ENCODE measurements at regions not wholly inside any gene's neighbourhood (a gene's known extent, or its start where the extent isn't known, plus 50 kb on each side); places are given as distances from the start of the nearest gene placed in this dataset.

- no peak for DNase-seq (ENCODE audit: extremely low read depth, low read depth)
- no peak for TF ChIP-seq CTCF (IDR thresholded peaks at IDR 0.05; ENCODE audit: low read depth, low read length, missing control alignments)
- H3K4me3 ChIP-seq (replicated peaks; ENCODE audit: low read depth, low read length): no peak overlapping the region
Measured at GRCh38 chr2:188784269-188784762, 189.9 kb upstream of the COL3A1 start.

- DNase-seq (ENCODE audit: extremely low read depth, low read depth): no peak
- TF ChIP-seq CTCF (IDR thresholded peaks at IDR 0.05; ENCODE audit: low read depth, low read length, missing control alignments): no peak
- no peak overlapping the region for H3K4me3 ChIP-seq (replicated peaks; ENCODE audit: low read depth, low read length)
Measured at GRCh38 chr2:188785061-188785460, 189.1 kb upstream of the COL3A1 start.

- TF ChIP-seq CTCF (IDR thresholded peaks at IDR 0.05; ENCODE audit: low read depth, low read length, missing control alignments): no peak
- H3K4me3 ChIP-seq (replicated peaks; ENCODE audit: low read depth, low read length): no peak overlapping the region
- no peak for DNase-seq (ENCODE audit: extremely low read depth, low read depth)
Measured at GRCh38 chr2:188785490-188785889, 188.7 kb upstream of the COL3A1 start.

- TF ChIP-seq CTCF (IDR thresholded peaks at IDR 0.05; ENCODE audit: low read depth, low read length, missing control alignments): no peak
- no peak overlapping the region for H3K4me3 ChIP-seq (replicated peaks; ENCODE audit: low read depth, low read length)
- no peak for DNase-seq (ENCODE audit: extremely low read depth, low read depth)
Measured at GRCh38 chr2:188786368-188786841, 187.8 kb upstream of the COL3A1 start.

GRCh38 chr2:188787021-188787657, 187.0 kb upstream of the COL3A1 start:
- no peak for TF ChIP-seq CTCF (IDR thresholded peaks at IDR 0.05; ENCODE audit: low read depth, low read length, missing control alignments)
- no peak for DNase-seq (ENCODE audit: extremely low read depth, low read depth)

GRCh38 chr2:188787658-188788240, 186.4 kb upstream of the COL3A1 start:
- no peak overlapping the region for H3K4me3 ChIP-seq (replicated peaks; ENCODE audit: low read depth, low read length)
- no peak for TF ChIP-seq CTCF (IDR thresholded peaks at IDR 0.05; ENCODE audit: low read depth, low read length, missing control alignments)
- no peak for DNase-seq (ENCODE audit: extremely low read depth, low read depth)

More at GRCh38 chr2:188787021-188787657, 187.0 kb upstream of the COL3A1 start:
- H3K4me3 ChIP-seq (replicated peaks; ENCODE audit: low read depth, low read length): no peak overlapping the region

Measured in HFF-Myc (cell line).